NCI-H1930 (cell line): ENCODE measurements at regions not wholly inside any gene's neighbourhood (a gene's known extent, or its start where the extent isn't known, plus 50 kb on each side); places are given as distances from the start of the nearest gene placed in this dataset.

Experiments used
- DNase-seq, 2 experiments: peaks; one replicate each; lab custom pipeline; 2025; lab: John Stamatoyannopoulos, UW

- DNase-seq, result no peak
Measured at GRCh38 chr14:101504096-101504948, 57.0 kb upstream of the DIO3 start.

DNA sequence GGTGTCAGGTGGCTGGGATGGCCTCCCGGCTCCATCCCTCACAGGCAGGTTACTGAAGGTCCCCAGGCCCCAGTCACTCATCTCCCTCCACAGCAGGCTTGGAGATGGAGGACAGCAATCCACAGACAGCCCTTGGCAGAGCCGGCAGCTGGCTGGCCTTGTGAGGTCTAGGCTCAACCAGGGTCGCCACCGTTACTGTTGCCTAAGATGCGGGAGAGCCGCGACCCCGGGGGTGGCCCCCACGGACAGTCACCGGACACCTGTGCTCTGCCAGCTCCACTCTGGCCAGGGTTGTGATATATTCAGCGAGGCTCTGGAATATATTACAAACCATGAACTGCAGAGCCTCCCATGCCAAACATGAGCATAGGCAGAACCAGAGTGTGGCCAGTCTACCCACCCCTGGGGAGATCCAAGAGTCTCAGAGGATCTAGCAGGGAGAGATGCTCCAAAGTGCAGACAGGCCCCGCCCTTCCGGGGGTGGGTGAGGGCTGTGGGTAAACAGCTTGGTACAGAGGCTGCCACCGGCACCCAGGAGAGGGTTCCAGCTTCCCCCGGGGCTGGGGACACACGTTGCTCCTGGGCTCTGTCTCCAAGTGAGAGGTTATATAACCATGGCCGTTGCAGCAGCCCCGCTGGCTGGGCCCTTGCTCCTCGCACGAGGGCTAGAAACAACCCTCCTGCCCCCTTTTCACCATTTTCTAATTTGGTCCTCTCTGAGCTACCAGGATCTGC is 55.9 kb upstream of the DIO3 start:
- DNase-seq, result no peak

DNA sequence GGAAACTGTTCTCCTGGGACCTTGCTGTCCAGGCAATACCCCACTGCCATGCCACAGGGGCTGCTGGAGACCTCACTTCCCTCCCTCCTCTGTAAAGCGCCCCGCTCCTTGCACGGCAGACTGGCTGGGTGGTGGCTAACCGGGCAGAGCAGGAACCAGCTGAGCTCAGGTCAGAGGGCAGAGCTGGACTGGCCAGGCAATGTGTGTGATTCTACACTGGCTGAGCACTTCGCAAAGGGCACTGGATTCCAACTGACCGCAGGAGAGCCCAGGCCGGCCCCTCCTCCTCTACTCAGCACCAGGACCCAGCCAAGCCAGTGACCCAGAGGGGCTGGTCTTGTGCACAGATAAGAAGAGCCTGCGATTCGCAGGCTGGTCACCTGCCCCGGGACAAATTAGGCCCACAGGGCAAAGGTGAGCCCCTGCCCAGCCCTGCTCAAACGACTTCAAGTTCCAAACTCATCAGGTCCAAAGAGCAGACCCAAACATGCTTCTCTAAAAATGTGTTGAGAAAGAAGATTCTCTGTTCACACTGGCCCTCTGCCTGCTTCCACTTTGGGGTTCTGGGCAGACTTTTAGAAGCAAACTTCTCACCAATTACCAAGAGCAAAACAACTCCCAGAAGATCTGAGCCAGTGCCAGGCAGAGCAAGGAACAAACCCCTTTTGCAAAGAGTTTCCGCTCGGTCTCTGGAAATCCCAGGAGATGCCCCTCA is 54.9 kb upstream of the DIO3 start:
- DNase-seq, result no peak

DNA sequence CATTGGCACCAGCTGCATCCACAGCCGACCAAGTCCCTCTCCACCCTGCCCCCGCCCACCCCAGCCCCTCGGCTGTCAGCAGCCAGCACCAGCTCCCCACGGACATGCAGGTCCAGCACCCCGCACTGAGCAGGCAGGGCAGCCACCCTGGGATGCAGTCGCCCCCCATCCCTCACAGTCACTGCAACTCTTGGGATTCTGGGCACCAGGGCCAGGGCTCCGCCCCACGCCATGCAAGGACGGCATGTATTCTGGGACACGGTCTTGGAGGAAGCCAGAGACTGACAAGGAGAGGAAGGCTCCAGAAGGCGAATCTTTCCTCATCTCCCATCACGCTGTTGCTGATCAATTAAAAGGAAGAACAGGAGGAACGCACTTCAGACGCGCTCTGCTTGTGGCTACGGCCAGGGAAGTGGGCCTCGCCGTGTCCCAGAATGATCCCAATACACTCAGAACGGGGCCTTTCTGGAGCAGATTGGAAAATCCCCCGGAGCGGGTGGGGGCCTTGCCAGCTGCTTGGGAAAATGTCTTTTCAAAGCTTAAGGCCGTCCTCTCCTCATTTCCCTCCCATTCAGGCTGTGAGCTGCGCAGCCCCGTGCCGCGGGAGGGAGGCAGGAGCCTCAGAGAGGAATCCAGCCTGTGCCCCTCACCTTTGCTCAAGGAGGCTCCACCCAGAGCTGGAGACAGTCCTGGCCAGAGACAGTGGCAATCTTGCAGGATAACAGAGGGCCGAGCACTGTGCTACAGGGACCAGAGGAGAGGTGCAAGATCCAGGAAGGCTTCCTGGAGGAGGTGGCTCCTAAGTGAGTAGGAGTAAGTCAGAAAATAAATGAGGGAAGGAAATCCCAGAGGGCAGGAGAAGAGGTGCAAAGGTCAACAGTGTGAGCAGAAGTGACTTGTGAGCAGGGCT is 54.1 kb upstream of the DIO3 start:
- DNase-seq, result no peak

DNA sequence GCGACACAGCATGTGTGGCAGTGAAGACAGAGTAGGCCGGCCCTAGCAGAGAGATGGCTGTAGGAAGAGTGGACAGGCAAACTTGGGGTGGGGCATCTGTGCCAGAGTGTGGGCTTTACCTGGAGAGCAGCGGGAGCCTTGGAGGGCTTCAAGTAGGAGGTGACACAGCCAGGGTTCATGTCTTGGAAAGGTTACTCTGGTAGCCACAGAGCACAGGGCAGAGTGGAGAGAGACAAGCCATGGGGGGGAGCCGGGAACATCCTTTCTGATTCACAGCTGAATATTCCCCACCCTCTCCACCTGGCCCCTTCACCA is 53.5 kb upstream of the DIO3 start:
- no peak for DNase-seq

DNA sequence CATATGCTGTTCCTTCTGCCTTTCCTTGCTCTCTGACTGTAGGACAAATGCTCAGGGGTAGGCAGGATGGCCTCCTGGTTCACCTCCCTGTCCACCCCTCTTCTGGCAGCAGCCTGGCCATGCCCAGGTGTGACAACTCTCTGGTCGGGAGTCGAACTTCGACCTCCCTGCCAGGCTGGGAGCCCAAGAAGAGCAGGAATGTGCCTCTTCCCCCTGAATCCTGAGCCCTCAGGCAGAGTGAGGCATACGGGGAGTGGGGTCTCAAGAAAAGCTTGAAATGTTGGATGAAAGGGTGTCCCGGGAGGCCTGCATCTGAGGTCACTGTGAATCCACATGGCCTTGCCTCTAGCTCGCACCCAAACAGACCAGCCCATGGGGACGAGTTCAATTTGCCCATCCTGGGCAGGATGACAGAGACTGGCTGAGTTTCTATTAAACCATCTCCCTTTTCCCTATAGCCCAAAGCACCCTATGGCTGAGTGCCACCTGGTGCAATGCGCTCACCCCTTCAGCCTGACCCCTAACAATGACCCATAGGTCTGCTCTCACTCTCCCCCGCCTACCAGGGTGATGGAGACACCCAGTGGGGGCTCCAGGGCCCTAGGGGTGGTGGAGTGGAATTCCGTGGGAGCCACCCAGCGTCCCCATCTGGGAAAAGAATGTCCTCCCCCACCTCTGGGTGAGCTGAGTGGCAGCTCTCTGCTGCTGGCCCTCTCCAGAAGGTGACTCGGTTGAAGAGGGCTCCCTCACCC is 52.9 kb upstream of the DIO3 start:
- DNase-seq, result no peak

DNA sequence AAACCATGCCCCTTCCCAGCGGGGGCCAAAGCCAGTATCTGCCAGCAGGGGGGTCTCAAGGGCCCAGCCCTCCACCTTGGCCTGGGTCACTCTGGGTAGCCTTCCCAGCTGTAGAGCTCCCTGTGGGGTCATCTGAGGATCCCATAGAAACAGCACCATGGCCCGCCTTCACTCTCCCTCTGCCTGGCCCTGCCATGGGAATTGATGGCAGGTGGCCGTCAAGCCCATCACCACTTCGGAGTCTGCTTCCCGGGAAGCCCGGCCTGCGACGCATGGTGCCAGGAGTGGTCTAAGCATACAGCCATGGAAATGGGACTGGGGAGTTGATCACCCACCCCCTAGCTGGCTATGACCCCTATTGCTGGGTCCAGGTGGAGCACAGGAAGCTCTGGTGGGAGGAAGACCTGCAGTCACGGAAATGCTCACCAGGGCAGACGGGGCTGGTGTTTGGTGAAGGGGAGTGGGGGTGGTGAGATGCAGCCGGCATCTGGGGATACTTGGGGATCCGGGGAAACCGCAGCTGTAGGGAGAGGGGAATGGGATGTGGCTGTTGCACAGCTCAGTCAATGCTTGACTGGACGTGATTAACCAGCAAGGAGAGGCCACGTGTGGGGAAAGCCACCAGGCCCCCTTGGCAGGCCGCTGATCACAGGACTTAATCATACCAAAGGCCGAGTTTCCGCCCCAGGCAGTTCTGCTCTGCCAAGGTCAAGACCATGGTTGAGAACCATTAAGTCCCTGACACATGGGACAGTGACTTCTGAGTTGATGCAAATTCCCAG is 52.2 kb upstream of the DIO3 start:
- DNase-seq, result no peak

DNA sequence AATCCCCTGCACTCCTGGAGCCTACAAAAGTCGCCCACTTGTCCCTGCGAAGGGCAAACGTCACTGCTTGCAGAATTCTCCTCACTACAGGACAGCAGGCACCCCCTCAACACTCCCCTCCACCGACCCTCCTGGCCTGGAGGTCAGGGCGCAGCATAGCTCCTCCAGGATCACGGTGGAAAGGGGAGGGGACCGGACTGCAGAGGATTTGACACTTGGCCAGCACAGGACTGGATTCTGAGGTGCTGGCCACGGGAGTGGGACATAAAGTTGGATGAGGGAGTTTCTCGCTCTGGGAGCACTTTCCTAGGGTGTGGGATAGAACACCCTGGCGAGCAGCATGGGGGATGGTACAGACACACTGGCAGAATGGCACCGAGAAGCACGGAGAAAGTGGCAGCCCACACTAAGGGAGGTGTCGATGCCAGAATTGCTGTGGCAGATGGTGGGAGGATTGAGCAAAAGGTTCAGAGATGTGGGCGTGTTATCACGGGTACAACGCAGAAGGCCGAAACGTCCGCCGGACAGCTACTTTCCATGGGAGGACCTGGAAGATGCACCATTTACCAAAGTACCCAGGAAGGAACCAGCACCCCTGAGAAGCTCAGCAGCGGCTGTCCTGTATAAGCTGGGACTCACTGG is 51.4 kb upstream of the DIO3 start:
- DNase-seq, result no peak

DNA sequence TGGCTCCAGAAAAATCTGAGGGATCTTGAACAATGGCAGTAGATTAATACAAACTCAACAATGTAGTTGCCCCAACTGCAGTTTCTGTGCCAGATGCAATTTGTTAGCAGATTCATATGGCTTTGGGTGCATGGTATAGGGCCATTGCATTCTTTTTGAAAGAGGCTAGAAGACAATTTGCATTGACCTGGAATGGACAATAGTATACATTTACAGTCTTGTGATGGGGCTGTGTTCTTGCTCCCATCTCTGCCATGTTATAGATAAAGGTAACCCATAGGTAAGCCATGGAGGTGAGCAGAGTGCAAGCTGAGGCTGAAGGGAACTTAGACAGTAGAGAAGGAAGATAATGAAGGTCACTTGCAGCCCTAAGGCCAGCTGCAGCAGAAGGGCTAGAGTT is 50.1 kb upstream of the DIO3 start:
- DNase-seq, result no peak
